HFFc6 (cell line): ENCODE measurements at regions not wholly inside any gene's neighbourhood (a gene's known extent, or its start where the extent isn't known, plus 50 kb on each side); places are given as distances from the start of the nearest gene placed in this dataset.

ENCODE experiments used
- DNase-seq: peaks from one replicate; pipeline ENCODE4 v3.0.0-alpha.2; 2018
- H3K27ac Mint-ChIP-seq: 2 replicates; pipeline ENCODE4 v1.8.0; 2020; ENCODE audit warnings: mild to moderate bottlenecking, mixed read lengths
- H3K27me3 Mint-ChIP-seq: 2 replicates; pipeline ENCODE4 v1.8.0; 2021; ENCODE audit warnings: mild to moderate bottlenecking, moderate library complexity, mixed read lengths; ENCODE audit not compliant: insufficient read depth
- H3K36me3 Mint-ChIP-seq: 2 replicates; pipeline ENCODE4 v1.8.0; 2021; ENCODE audit warnings: low read depth, mixed read lengths
- H3K4me1 Mint-ChIP-seq: 2 replicates; pipeline ENCODE4 v1.8.0; 2020; ENCODE audit warnings: low read depth, mixed read lengths
- H3K4me3 Mint-ChIP-seq: 2 replicates; pipeline ENCODE4 v1.8.0; 2020; ENCODE audit warnings: mild to moderate bottlenecking, moderate library complexity, mixed read lengths
- H3K9me3 Mint-ChIP-seq: 2 replicates; pipeline ENCODE4 v1.8.0; 2020; ENCODE audit warnings: mild to moderate bottlenecking, mixed read lengths
- TF ChIP-seq, protein P1 (sequence below): fragments of 200-600 bp; sonication (generic); IDR thresholded peaks from 2 replicates; pipeline ENCODE4 v1.5.0; 2021; ENCODE audit warnings: antibody characterized with exemption, mild to moderate bottlenecking

DNA sequence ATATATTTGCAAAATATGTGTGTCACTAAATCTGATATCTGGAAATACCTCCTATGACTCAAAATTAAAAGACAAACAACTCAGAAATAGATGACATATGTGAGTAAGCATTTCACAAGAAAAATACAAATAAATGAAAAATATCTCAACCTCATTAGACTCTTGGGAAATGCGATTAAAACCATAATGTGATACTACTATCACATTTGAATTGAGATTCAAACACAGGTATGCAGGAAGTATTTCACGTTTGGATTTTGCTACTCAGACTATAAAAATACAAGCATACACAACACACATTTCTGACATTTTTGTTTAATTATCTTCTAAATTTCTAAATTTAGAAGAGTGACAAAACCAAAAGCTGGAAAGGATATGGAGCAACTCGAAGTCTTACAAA lies 811.9 kb upstream of the LRRC4C start:
- DNase-seq: no peak
- Mint-ChIP-seq H3K4me3 (no peak overlapping the region; the same call in 1 of the 2 replicates), H3K27ac (no peak overlapping the region; the same call in 1 of the 2 replicates), H3K27me3 (no peaks in the 10 kb centered on the region), H3K4me1 (peaks cover 8% of the 10 kb centered on the region; the same call in 1 of the 2 replicates), H3K9me3 (peaks cover 12% of the 10 kb centered on the region), H3K36me3 (peaks cover 6% of the 10 kb centered on the region; the same call in 1 of the 2 replicates)
- TF ChIP-seq, protein P1, sequence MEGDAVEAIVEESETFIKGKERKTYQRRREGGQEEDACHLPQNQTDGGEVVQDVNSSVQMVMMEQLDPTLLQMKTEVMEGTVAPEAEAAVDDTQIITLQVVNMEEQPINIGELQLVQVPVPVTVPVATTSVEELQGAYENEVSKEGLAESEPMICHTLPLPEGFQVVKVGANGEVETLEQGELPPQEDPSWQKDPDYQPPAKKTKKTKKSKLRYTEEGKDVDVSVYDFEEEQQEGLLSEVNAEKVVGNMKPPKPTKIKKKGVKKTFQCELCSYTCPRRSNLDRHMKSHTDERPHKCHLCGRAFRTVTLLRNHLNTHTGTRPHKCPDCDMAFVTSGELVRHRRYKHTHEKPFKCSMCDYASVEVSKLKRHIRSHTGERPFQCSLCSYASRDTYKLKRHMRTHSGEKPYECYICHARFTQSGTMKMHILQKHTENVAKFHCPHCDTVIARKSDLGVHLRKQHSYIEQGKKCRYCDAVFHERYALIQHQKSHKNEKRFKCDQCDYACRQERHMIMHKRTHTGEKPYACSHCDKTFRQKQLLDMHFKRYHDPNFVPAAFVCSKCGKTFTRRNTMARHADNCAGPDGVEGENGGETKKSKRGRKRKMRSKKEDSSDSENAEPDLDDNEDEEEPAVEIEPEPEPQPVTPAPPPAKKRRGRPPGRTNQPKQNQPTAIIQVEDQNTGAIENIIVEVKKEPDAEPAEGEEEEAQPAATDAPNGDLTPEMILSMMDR: no peak

DNA sequence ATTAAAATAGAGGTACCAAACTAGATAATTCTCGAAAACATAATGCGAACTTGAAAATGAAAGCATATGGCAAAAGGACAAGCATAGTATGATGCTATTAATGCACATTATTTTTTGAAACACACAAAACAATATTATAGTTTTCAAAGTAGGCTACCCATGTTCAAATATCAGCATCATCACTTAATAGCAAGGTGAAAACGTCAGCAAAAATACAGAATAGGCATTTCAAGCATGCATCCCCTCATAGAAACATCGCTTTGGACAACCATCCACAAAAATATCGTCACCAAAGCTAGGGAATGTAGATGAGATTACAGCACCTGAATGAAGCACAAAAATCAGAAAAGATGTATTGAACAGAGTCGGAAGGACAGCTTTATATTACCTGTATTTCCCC lies 814.5 kb upstream of the LRRC4C start:
- H3K27me3 Mint-ChIP-seq: no peaks in the 10 kb centered on the region
- no peak overlapping the region for H3K4me3 Mint-ChIP-seq
- H3K36me3 Mint-ChIP-seq: peaks cover 6% of the 10 kb centered on the region; the same call in 1 of the 2 replicates
- H3K9me3 Mint-ChIP-seq: peaks cover 18% of the 10 kb centered on the region
- TF ChIP-seq, protein P1: no peak
- DNase-seq: no peak
- H3K27ac Mint-ChIP-seq: no peak overlapping the region
- peaks cover 13% of the 10 kb centered on the region; the same call in 1 of the 2 replicates for H3K4me1 Mint-ChIP-seq

- Mint-ChIP-seq H3K4me3 (no peak overlapping the region), H3K27me3 (no peaks in the 10 kb centered on the region), H3K4me1 (no peaks in the 10 kb centered on the region), H3K36me3 (no peaks in the 10 kb centered on the region), H3K27ac (no peak overlapping the region), H3K9me3 (no peaks in the 10 kb centered on the region; the same call in 1 of the 2 replicates)
- TF ChIP-seq, protein P1: no peak
- no peak for DNase-seq
These were observed 837.5 kb upstream of the LRRC4C start for GRCh38 chr11:42296910-42297309.

- Mint-ChIP-seq H3K36me3 (no peaks in the 10 kb centered on the region), H3K27me3 (no peaks in the 10 kb centered on the region)
These were observed 840.3 kb upstream of the LRRC4C start for GRCh38 chr11:42299780-42300179.

GRCh38 chr11:42301777-42302176 lies 842.3 kb upstream of the LRRC4C start:
- no peaks in the 10 kb centered on the region; the same call in 1 of the 2 replicates for H3K9me3 Mint-ChIP-seq
- H3K36me3 Mint-ChIP-seq: no peaks in the 10 kb centered on the region
- DNase-seq: no peak
- no peaks in the 10 kb centered on the region for H3K4me1 Mint-ChIP-seq
- TF ChIP-seq, protein P1: no peak
- H3K4me3 Mint-ChIP-seq: no peak overlapping the region
- H3K27ac Mint-ChIP-seq: no peak overlapping the region
- no peaks in the 10 kb centered on the region for H3K27me3 Mint-ChIP-seq

More at GRCh38 chr11:42299780-42300179, 840.3 kb upstream of the LRRC4C start:
- H3K4me3 Mint-ChIP-seq: no peak overlapping the region
- no peaks in the 10 kb centered on the region; the same call in 1 of the 2 replicates for H3K9me3 Mint-ChIP-seq
- H3K27ac Mint-ChIP-seq: no peak overlapping the region
- no peaks in the 10 kb centered on the region for H3K4me1 Mint-ChIP-seq
- TF ChIP-seq, protein P1: no peak
- no peak for DNase-seq
